ENCODE measurements at regions not wholly inside any gene's neighbourhood (a gene's known extent, or its start where the extent isn't known, plus 50 kb on each side); places are given as distances from the start of the nearest gene placed in this dataset.

- no peak for TF ChIP-seq CTCF (IDR thresholded peaks at IDR 0.05; ENCODE audit: borderline replicate concordance, extremely low read depth, low read length, poor library complexity, severe bottlenecking)
- no peak for TF ChIP-seq EZH2 (IDR thresholded peaks at IDR 0.05; ENCODE audit: borderline replicate concordance, low read depth, low read length, severe bottlenecking)
Measured at GRCh38 chr16:22979038-22979437, 165.1 kb downstream of the HS3ST2 start.

All from DND-41 (cell line).